HepG2 (cell line): ENCODE measurements at regions not wholly inside any gene's neighbourhood (a gene's known extent, or its start where the extent isn't known, plus 50 kb on each side); places are given as distances from the start of the nearest gene placed in this dataset.

ENCODE experiments used
- ATAC-seq: fragments of 200-7000 bp; cut with Tn5 transposase; 3 replicates; pipeline ENCODE4 v1.9.1; 2020; ENCODE audit warnings: mild to moderate bottlenecking, moderate library complexity
- BruUV-seq: library from RNA; stranded (reverse); fragments of 400-500 nt; replicated peaks from 2 replicates; lab custom pipeline; 2021; lab: Mats Ljungman, UMichigan
- CTCF ChIA-PET: fragments of 300-600 bp; formaldehyde crosslinking; extraction: SDS; loops from one replicate; lab custom pipeline; 2021; ENCODE audit warnings: low total read pairs, inconsistent platforms, low intra/inter-chr PET ratio; lab: Yijun Ruan, JAX
- POLR2A ChIA-PET: fragments of 350-600 bp; sonication (Branson Sonifier 250); formaldehyde crosslinking; loops from one replicate; lab custom pipeline; 2020; ENCODE audit warnings: antibody characterized with exemption, inconsistent platforms; lab: Yijun Ruan, JAX
- DNase-seq: peaks from one replicate; pipeline ENCODE4 v3.0.0-alpha.2; 2015; ENCODE audit warnings: low spot score
- FAIRE-seq: peaks from 3 replicates; lab custom pipeline; 2011; peaks lifted over from hg19 to GRCh38; lab: Jason Lieb, UNC
- H2AFZ ChIP-seq: one replicate; pipeline ENCODE4 v1.6.1; 2011; ENCODE audit warnings: low read length, inconsistent platforms
- H3K27ac ChIP-seq: fragments of 300-600 bp; 3 replicates; pipeline ENCODE4 v1.8.0; 2011; ENCODE audit warnings: mixed run types, mild to moderate bottlenecking, mixed read lengths, low read length, inconsistent platforms; ENCODE audit not compliant: insufficient read depth; ENCODE audit errors: extremely low read length
- H3K27me3 ChIP-seq, 2 experiments: fragments of 200-600 bp in 1 of 2; 2 replicates in 1 of 2; 3 replicates in 1 of 2; pipeline versions ENCODE4 v1.6.0 to v1.8.0; 2011; ENCODE audit warnings: low read length in 2 of 2, mild to moderate bottlenecking in 2 of 2, moderate library complexity in 2 of 2, inconsistent platforms in 1 of 2; ENCODE audit not compliant: insufficient read depth in 2 of 2, control insufficient read depth in 1 of 2
- H3K36me3 ChIP-seq, 2 experiments: fragments of 200-600 bp in 1 of 2; replicated peaks in 1 of 2; 2 replicates in 1 of 2; 3 replicates in 1 of 2; pipeline versions ENCODE4 v1.5.1 to v1.8.0; 2011; ENCODE audit warnings: low read length in 2 of 2, inconsistent platforms in 1 of 2; ENCODE audit not compliant: insufficient read depth in 2 of 2, control insufficient read depth in 1 of 2
- H3K4me1 ChIP-seq: 2 replicates; pipeline ENCODE4 v1.5.1; 2012; ENCODE audit warnings: low read length, inconsistent platforms; ENCODE audit not compliant: insufficient read depth
- H3K4me2 ChIP-seq: 2 replicates; pipeline ENCODE4 v1.6.0; 2011; ENCODE audit warnings: low read depth, low read length, inconsistent platforms
- H3K4me3 ChIP-seq, 3 experiments: fragments of 200-600 bp in 1 of 3; sonication (generic), shearing (Covaris generic) in 1 of 3; replicated peaks in 1 of 3; 2 replicates each; pipeline ENCODE4 v1.5.1; 2011 to 2016; ENCODE audit warnings: low read length in 3 of 3, inconsistent platforms in 2 of 3, low read depth in 2 of 3, mild to moderate bottlenecking in 2 of 3, control low read depth in 1 of 3, mixed read lengths in 1 of 3; ENCODE audit not compliant: insufficient read depth in 1 of 3
- H3K79me2 ChIP-seq: one replicate; pipeline ENCODE4 v1.6.1; 2011; ENCODE audit warnings: low read length, inconsistent platforms; ENCODE audit not compliant: insufficient read depth
- H3K9ac ChIP-seq: 2 replicates; pipeline ENCODE4 v1.6.0; 2011; ENCODE audit warnings: mild to moderate bottlenecking, low read depth, low read length, inconsistent platforms; ENCODE audit not compliant: insufficient read depth
- H3K9me3 ChIP-seq: 2 replicates; pipeline ENCODE4 v1.5.1; 2012; ENCODE audit warnings: mild to moderate bottlenecking, low read length
- H4K20me1 ChIP-seq: 2 replicates; pipeline ENCODE4 v1.6.0; 2011; ENCODE audit warnings: inconsistent platforms, mild to moderate bottlenecking, low read length, moderate library complexity; ENCODE audit not compliant: insufficient read depth
- ATF7 ChIP-seq, 2 experiments: fragments of 450-650 bp in 1 of 2; sonication (generic) in 1 of 2; formaldehyde crosslinking in 1 of 2; IDR thresholded peaks; 2 replicates each; pipeline versions ENCODE4 v1.4.0 to v1.6.1; 2016 to 2020; ENCODE audit warnings: antibody characterized with exemption in 1 of 2, mild to moderate bottlenecking in 1 of 2, missing genetic modification reagents in 1 of 2
- HDAC1 ChIP-seq: sonication (generic); formaldehyde crosslinking; IDR thresholded peaks from 2 replicates; pipeline ENCODE4 v1.5.1; 2020; ENCODE audit warnings: mild to moderate bottlenecking, missing genetic modification reagents
- HNRNPLL ChIP-seq: fragments of 200-400 bp; formaldehyde crosslinking; IDR thresholded peaks from 2 replicates; pipeline ENCODE4 v1.6.1; 2017; ENCODE audit warnings: mild to moderate bottlenecking, low read depth, low read length; ENCODE audit not compliant: poor library complexity, severe bottlenecking
- JARID2 ChIP-seq: sonication (generic); formaldehyde crosslinking; IDR thresholded peaks from 2 replicates; pipeline ENCODE4 v1.8.1; 2023; ENCODE audit warnings: missing genetic modification reagents, inconsistent platforms; ENCODE audit not compliant: insufficient replicate concordance
- RFX3 ChIP-seq: IDR thresholded peaks from 2 replicates; pipeline ENCODE4 v1.6.1; 2016; ENCODE audit warnings: missing biosample characterization, missing genetic modification reagents
- RXRB ChIP-seq: IDR thresholded peaks from 2 replicates; pipeline ENCODE4 v1.6.1; 2016; ENCODE audit warnings: borderline replicate concordance, missing genetic modification reagents, missing compliant biosample characterization
- ZBTB26 ChIP-seq: IDR thresholded peaks from 2 replicates; pipeline ENCODE4 v1.6.1; 2016; ENCODE audit warnings: missing compliant biosample characterization, missing genetic modification reagents, borderline replicate concordance
- ZNF281 ChIP-seq: sonication (generic); formaldehyde crosslinking; IDR thresholded peaks from 2 replicates; pipeline ENCODE4 v1.4.0; 2020; ENCODE audit warnings: missing genetic modification reagents, borderline replicate concordance
- ZNF550 ChIP-seq: sonication (generic); formaldehyde crosslinking; IDR thresholded peaks from 2 replicates; pipeline ENCODE4 v1.4.0; 2020; ENCODE audit warnings: mild to moderate bottlenecking, missing genetic modification reagents, borderline replicate concordance
- ZNF567 ChIP-seq: sonication (generic); formaldehyde crosslinking; IDR thresholded peaks from 2 replicates; pipeline ENCODE4 v1.8.1; 2023; ENCODE audit warnings: mild to moderate bottlenecking, missing genetic modification reagents, borderline replicate concordance
- ZNF740 ChIP-seq: sonication (generic); formaldehyde crosslinking; IDR thresholded peaks from 2 replicates; pipeline ENCODE4 v1.4.0; 2020; ENCODE audit warnings: missing genetic modification reagents
- WGBS: methylation state at CpG from one replicate; pipeline ENCODE4 v1.1.6; 2017; ENCODE audit warnings: low lambda C conversion rate; 5-methylcytosine and 5-hydroxymethylcytosine counted together
- in situ Hi-C: cut with HindIII; loops from 2 replicates; pipeline ENCODE4 v1.10.0; 2017; ENCODE audit warnings: low pct_unique_long_range_greater_than_20kb; ENCODE audit not compliant: extremely low pct_ligation_motif_present
- intact Hi-C: fragments of 100-400 bp; cut with micrococcal nuclease; formaldehyde crosslinking; loops from one replicate; pipeline ENCODE4 v1.10.0; 2022; ENCODE audit not compliant: unreplicated experiment

GRCh38 chr10:59538623-59539022 is 171.0 kb downstream of the SLC16A9 start:
- Histone ChIP-seq H3K36me3 (no peaks in the 10 kb centered on the region), H3K4me1 (no peaks in the 10 kb centered on the region), H3K9ac (no peak overlapping the region), H3K27me3 (no peaks in the 10 kb centered on the region), H3K79me2 (no peaks in the 10 kb centered on the region), H3K4me2 (0 out of 2 replicates have a peak overlapping the region, but pooled peaks have one; percentile 10), H3K27ac (no peak overlapping the region), H4K20me1 (no peaks in the 10 kb centered on the region), H3K4me3 (no peak overlapping the region), H2AFZ (no peak overlapping the region), H3K9me3 (no peaks in the 10 kb centered on the region)
- CTCF ChIA-PET, result no interaction called here
- no TSS peak for BruUV-seq
- ATAC-seq (no peak), DNase-seq (no peak), FAIRE-seq (no peak)
- in situ Hi-C loops (no loop called here), intact Hi-C loops (no loop called here)
- POLR2A ChIA-PET, result no interaction called here
- WGBS, result 11% methylated on average over 7 of the region's 11 CpGs
- TF ChIP-seq RFX3 (CRISPR knock-in tag) (no peak), JARID2 (CRISPR knock-in tag) (no peak), ATF7 (IDR thresholded peaks at IDR 0.05) (no peak), ATF7 (CRISPR knock-in tag; IDR thresholded peaks at IDR 0.05) (no peak), ZBTB26 (CRISPR knock-in tag) (no peak), ZNF281 (CRISPR knock-in tag) (no peak), HDAC1 (CRISPR knock-in tag) (no peak), ZNF550 (CRISPR knock-in tag) (no peak), HNRNPLL (no peak), ZNF740 (CRISPR knock-in tag) (no peak), RXRB (CRISPR knock-in tag) (no peak), ZNF567 (CRISPR knock-in tag) (no peak)
